ENCODE measurements at regions not wholly inside any gene's neighbourhood (a gene's known extent, or its start where the extent isn't known, plus 50 kb on each side); places are given as distances from the start of the nearest gene placed in this dataset.

DNA sequence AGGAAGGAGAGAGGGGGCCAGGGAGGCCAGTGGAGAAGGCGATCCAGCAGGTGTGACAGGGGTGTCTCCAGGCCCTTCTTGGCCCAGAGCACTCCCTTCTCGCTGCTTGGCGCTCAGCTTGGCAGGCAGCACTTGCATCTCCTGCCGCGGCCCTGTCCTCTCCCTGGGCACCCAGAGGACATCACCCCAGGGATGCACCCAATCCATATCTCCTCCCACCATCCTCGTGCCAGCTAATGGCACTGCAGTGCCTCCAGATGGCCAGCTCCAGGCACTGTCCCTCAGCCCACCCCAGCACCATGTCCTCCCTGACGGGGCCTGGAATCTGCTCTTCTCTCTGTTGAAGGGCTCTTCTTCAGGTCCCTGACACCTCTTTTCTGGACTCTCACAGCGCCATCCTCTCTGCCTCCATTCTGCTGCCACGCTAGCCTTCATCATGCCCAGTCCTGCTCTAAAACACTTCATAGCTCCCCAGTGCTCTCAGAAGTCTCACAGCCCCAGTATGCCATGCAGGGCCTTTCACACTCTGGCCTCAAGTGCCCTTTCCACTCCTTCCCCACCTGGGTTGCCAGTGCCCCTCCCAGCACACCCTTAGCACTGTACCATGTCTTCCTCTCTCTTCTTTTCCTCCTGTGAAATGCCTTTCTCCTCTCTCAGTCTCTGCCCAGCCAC is 106.8 kb upstream of the SLC6A11 start:
- Mint-ChIP-seq H3K27me3 (ENCODE audit: low read depth in 2 of 2) (peaks cover 49 to 71% of the 10 kb centered on the region in 2 donors), H3K9me3 (no peaks in the 10 kb centered on the region), H3K4me3 (no peak overlapping the region), H3K27ac (no peak overlapping the region), H3K4me1 (no peaks in the 10 kb centered on the region), H3K36me3 (no peaks in the 10 kb centered on the region)
- intact Hi-C loops (cut with micrococcal nuclease), result no loop called here
- ATAC-seq, result no peak
- H3K27ac ChIP-seq (ENCODE audit: low read length), result no peak overlapping the region
- no peaks in the 10 kb centered on the region for H3K9me3 ChIP-seq (ENCODE audit: control insufficient read depth, insufficient read depth, low read length)
- WGBS (ENCODE audit: insufficient coverage), result 90% methylated on average over 9 of the region's 9 CpGs
- H3K4me1 ChIP-seq (ENCODE audit: control insufficient read depth, insufficient read depth, low read length), result no peaks in the 10 kb centered on the region
- no peak for TF ChIP-seq CTCF (IDR thresholded peaks at IDR 0.05)
- H3K4me3 ChIP-seq (ENCODE audit: low read length), result no peak overlapping the region
- H3K27me3 ChIP-seq (ENCODE audit: control insufficient read depth, insufficient read depth, low read length), result peaks cover 15% of the 10 kb centered on the region
- no peaks in the 10 kb centered on the region for H3K36me3 ChIP-seq (ENCODE audit: control insufficient read depth, insufficient read depth, low read length)
- DNase-seq, result no peak

DNA sequence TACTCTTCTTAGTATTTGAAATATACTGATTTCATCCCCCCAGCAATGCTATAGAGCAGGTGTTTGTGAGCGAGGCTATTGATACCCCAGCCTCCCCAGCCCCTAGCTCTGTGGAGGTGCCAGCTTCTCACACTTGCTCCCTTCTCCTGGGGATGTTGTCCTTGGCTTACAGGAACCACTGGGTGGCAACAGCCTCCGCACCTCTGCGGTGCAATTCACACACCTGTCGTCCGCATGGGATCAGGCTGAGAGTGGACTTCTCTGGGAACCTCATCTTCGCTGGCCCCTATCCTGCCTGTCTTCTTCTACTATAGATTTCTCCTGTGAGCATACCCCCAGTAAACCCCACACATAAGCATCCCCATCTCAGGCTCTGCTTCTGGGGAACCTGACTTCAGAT is 103.9 kb upstream of the SLC6A11 start:
- ATAC-seq (no peak), DNase-seq (no peak)
- no peak for TF ChIP-seq CTCF (IDR thresholded peaks at IDR 0.05)
- intact Hi-C loops (cut with micrococcal nuclease), result no loop called here
- H3K36me3 Mint-ChIP-seq, result no peaks in the 10 kb centered on the region
- H3K27me3 ChIP-seq (ENCODE audit: control insufficient read depth, insufficient read depth, low read length), result peaks cover 5% of the 10 kb centered on the region
- no peak overlapping the region for H3K4me3 Mint-ChIP-seq
- H3K4me3 ChIP-seq (ENCODE audit: low read length), result no peak overlapping the region
- H3K4me1 ChIP-seq (ENCODE audit: control insufficient read depth, insufficient read depth, low read length), result no peaks in the 10 kb centered on the region
- no peak overlapping the region for H3K27ac ChIP-seq (ENCODE audit: low read length)
- H3K27me3 Mint-ChIP-seq (ENCODE audit: low read depth in 2 of 2), result peaks cover 28 to 43% of the 10 kb centered on the region in 2 donors
- no peaks in the 10 kb centered on the region for H3K9me3 Mint-ChIP-seq
- H3K9me3 ChIP-seq (ENCODE audit: control insufficient read depth, insufficient read depth, low read length), result no peaks in the 10 kb centered on the region
- H3K36me3 ChIP-seq (ENCODE audit: control insufficient read depth, insufficient read depth, low read length), result no peaks in the 10 kb centered on the region
- no peak overlapping the region for H3K27ac Mint-ChIP-seq
- no peaks in the 10 kb centered on the region for H3K4me1 Mint-ChIP-seq
- WGBS (ENCODE audit: insufficient coverage), result 78% methylated on average over 6 of the region's 6 CpGs

DNA sequence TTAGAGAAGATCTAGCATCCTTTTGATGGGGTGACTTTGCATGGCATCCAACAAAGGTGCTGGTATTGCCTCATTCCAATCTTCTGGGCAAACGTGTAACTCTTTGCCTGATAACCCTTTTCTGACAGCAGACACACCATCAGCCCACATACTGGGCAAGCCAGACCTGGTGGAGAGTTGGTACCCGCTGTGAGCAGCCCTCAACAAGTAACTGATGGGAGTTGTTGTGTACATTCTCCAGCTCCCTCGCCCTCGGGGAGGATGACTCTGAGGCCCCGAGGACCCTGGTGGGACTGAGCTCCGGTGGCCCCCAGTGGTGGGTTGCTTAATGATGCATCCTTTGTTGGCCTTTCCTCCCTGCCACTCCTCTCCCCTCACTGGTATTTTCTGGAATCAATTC is 102.4 kb upstream of the SLC6A11 start:
- ATAC-seq (no peak), DNase-seq (no peak)
- no peak overlapping the region for H3K4me3 Mint-ChIP-seq
- no peaks in the 10 kb centered on the region for H3K36me3 ChIP-seq (ENCODE audit: control insufficient read depth, insufficient read depth, low read length)
- no peaks in the 10 kb centered on the region for H3K9me3 ChIP-seq (ENCODE audit: control insufficient read depth, insufficient read depth, low read length)
- H3K27me3 ChIP-seq (ENCODE audit: control insufficient read depth, insufficient read depth, low read length), result no peaks in the 10 kb centered on the region
- WGBS (ENCODE audit: insufficient coverage), result 61% methylated on average over 6 of the region's 6 CpGs
- intact Hi-C loops (cut with micrococcal nuclease), result no loop called here
- H3K36me3 Mint-ChIP-seq, result no peaks in the 10 kb centered on the region
- no peak for TF ChIP-seq CTCF (IDR thresholded peaks at IDR 0.05)
- no peak overlapping the region for H3K27ac Mint-ChIP-seq
- H3K4me1 Mint-ChIP-seq, result no peaks in the 10 kb centered on the region
- no peaks in the 10 kb centered on the region for H3K4me1 ChIP-seq (ENCODE audit: control insufficient read depth, insufficient read depth, low read length)
- H3K27me3 Mint-ChIP-seq (ENCODE audit: low read depth in 2 of 2), result peaks cover 26 to 40% of the 10 kb centered on the region in 2 donors
- H3K4me3 ChIP-seq (ENCODE audit: low read length), result no peak overlapping the region
- H3K27ac ChIP-seq (ENCODE audit: low read length), result no peak overlapping the region
- H3K9me3 Mint-ChIP-seq, result no peaks in the 10 kb centered on the region

DNA sequence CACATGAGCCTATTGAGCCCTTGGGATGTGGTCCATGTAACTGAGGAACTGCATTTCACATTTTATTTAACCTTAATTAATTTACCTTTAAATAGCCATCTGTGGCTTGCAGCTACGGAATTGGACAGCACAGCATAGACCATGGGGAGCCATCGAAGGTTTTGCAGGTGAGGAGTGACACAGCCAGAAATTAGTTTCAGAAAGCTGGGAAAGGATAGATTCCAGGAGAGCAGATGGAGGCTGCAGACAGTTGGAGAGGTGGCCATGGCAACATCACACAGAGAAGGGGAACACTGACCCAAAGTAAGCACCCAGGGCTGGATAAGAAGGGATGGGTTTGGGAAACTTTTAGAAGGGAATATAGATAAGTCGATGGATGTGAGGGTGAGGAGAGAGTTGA is 100.1 kb upstream of the SLC6A11 start:
- Histone ChIP-seq H3K27me3 (ENCODE audit: control insufficient read depth, insufficient read depth, low read length) (no peaks in the 10 kb centered on the region), H3K9me3 (ENCODE audit: control insufficient read depth, insufficient read depth, low read length) (no peaks in the 10 kb centered on the region), H3K4me1 (ENCODE audit: control insufficient read depth, insufficient read depth, low read length) (no peaks in the 10 kb centered on the region), H3K4me3 (ENCODE audit: low read length) (no peak overlapping the region), H3K27ac (ENCODE audit: low read length) (no peak overlapping the region), H3K36me3 (ENCODE audit: control insufficient read depth, insufficient read depth, low read length) (no peaks in the 10 kb centered on the region)
- Mint-ChIP-seq H3K27ac (no peak overlapping the region), H3K36me3 (no peaks in the 10 kb centered on the region), H3K9me3 (no peaks in the 10 kb centered on the region), H3K4me3 (no peak overlapping the region), H3K4me1 (no peaks in the 10 kb centered on the region), H3K27me3 (ENCODE audit: low read depth in 2 of 2) (peaks cover 14 to 17% of the 10 kb centered on the region in 2 donors)
- TF ChIP-seq CTCF (IDR thresholded peaks at IDR 0.05), result no peak
- 87% methylated on average over 2 of the region's 3 CpGs for WGBS (ENCODE audit: insufficient coverage)
- no peak for DNase-seq
- intact Hi-C loops (cut with micrococcal nuclease), result no loop called here
- no peak for ATAC-seq
